Fibroblast of villous mesenchyme (primary cell): ENCODE measurements at regions not wholly inside any gene's neighbourhood (a gene's known extent, or its start where the extent isn't known, plus 50 kb on each side); places are given as distances from the start of the nearest gene placed in this dataset.

Experiments used
- DNase-seq: peaks from one replicate; pipeline ENCODE4 v3.0.0-alpha.2; 2010; ENCODE audit warnings: low read depth
- H3K4me3 ChIP-seq: 2 replicates; pipeline ENCODE4 v1.5.1; 2011; ENCODE audit warnings: low read depth, mild to moderate bottlenecking, low read length
- CTCF ChIP-seq: IDR thresholded peaks from 2 replicates; pipeline ENCODE4 v1.5.1; 2012; ENCODE audit warnings: low read depth, mild to moderate bottlenecking, low read length; ENCODE audit not compliant: insufficient read depth

DNA sequence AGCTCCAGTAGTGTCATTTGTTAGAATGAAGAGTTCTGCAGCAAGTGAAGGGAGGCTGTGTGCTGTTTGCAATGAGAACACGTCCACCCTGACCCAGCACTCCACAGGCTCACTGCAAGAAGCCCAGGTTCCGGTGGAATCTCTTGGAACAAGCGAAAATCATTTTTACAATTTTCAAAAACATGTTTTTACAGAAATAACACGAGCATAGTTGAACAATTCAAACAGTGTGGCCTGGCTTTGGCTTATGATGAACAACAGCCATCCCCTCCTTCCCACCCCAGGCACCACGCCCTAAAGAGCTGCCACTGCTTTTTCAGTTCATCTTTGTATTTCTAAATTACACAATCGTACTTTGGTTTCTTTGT, 59.5 kb upstream of the KY start:
- TF ChIP-seq CTCF = no peak
- no peak overlapping the region for H3K4me3 ChIP-seq
- no peak for DNase-seq

GRCh38 chr3:134711284-134711683, 60.5 kb upstream of the KY start:
- no peak for DNase-seq

DNA sequence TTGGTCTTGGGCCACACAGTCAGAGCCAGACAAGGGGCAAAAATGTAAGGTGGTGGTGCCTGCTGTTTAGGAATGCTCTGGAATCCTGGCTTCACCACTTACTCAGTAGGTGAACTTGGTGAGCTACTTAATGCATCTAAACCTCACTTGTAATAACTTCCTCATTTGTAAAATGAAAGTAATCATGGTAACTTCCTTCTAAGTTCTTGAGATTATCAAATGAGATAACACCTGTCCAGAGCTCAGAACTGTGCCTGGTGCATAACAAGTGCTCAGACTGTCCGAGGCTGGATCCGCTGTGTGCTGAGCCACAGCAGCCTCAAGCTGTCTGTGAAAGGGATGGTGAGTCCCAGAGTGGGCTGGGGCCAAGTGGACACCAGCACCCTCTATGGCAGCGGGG, 62.8 kb upstream of the KY start:
- no peak for TF ChIP-seq CTCF
- DNase-seq = no peak
- no peak overlapping the region for H3K4me3 ChIP-seq

More at GRCh38 chr3:134711284-134711683, 60.5 kb upstream of the KY start:
- no peak for TF ChIP-seq CTCF
- H3K4me3 ChIP-seq = no peak overlapping the region

DNA sequence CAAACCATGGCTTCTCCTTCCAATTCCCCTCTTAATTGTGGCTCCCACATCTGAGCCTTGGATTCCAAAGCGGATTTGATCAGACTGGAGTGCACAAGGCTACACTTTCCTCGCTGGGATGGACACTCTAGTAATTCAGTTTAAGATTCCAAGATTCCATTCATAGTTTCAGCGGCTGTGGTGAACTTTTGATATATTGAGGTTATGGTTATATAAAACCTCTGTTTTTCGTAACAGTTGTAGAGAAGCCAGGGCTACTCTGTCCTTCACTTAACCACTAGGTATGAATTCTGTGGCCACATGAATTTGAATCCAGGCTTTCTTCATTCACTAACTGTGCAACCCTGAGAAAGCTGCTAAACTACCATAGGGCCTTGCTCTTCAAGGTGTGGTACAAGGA, 67.9 kb upstream of the KY start:
- TF ChIP-seq CTCF = no peak
- H3K4me3 ChIP-seq = no peak overlapping the region
- DNase-seq = peak; percentile 5

- TF ChIP-seq CTCF = no peak
- H3K4me3 ChIP-seq = no peak overlapping the region
- DNase-seq = no peak
Observed at GRCh38 chr3:134721214-134721613, 70.4 kb upstream of the KY start.

DNA sequence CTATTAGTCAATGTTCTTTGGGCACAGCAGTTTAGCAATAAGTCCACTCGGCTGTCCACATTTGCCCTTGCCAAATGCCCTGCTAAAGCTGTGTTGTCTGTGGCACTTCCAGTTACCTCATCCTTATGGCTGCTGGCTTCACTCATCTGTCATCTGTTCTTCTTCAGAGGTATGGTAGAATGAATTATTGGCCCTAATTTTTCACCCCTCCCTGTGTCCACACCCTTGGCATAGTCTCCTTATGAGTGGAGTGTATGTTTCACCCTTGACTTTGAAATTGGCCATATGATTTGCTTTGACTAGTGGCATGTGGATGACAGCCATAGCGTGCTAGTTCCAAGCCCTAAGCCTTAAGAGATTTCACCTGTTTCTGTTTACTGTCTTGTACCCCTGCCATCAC, 72.1 kb upstream of the EPHB1 start:
- DNase-seq = no peak
- no peak for TF ChIP-seq CTCF
- H3K4me3 ChIP-seq = no peak overlapping the region

- no peak overlapping the region for H3K4me3 ChIP-seq
- no peak for DNase-seq
- no peak for TF ChIP-seq CTCF
Observed at GRCh38 chr3:134729649-134730048, 65.4 kb upstream of the EPHB1 start.
